GM18907 (cell line): ENCODE measurements at regions not wholly inside any gene's neighbourhood (a gene's known extent, or its start where the extent isn't known, plus 50 kb on each side); places are given as distances from the start of the nearest gene placed in this dataset.
"Not testable (repeated sequence)": the region's sequence is repeated elsewhere in the genome, so short reads cannot be mapped to it uniquely, and the experiment has no call there.

Experiments used
- ATAC-seq: cut with Tn5 transposase; IDR thresholded peaks from one replicate; pipeline ENCODE4 v1.9.1; 2021; ENCODE audit warnings: mild to moderate bottlenecking, moderate library complexity; ENCODE audit not compliant: unreplicated experiment

DNA sequence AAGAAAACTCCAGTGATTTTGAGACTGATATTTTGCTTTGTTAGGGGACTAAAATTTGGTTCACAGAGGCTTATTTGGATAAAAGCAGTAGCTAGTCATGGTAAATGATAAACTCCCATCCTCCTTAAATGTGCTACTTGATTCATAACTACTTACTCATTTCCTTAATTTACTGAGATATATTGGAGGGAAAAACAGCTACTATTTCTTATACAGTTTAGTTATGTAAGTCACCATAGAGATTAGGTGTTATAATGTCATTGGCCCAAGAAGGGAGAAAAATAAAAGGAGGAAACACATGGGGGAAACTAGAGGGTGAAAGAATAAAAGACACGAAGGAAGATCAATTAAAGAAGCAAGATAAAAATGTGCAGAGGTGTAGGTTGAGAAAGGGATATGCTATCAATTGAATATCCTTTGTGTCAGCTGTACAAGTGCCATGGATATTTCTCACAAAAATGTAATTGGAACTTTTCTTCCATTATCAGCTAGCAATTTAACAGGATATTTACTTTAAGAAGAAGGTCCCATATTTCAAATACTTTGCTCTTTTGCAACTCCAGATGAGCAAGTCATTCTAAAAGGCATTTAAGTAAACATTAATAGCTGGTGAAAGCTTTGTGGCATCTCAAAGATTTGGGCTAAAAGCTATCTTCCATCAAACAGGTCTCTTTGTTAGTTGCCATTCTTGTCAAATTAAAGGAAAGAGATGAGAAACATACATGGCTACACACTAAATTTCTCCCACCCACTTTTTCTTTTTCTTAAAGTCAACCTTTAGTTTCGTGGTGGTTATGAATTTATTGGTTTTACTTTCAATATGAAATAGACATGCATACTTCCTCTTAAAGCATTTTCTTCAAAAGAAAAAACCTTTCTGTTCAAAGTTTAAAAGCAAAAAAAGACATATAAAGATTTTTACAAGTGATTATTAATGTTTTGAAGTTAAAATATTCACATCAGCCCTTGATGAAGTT, 439.5 kb downstream of the CCER1 start:
- ATAC-seq: peak; percentile 98

GRCh38 chr12:90514325-90514724, 440.7 kb downstream of the CCER1 start:
- ATAC-seq: no peak

GRCh38 chr12:90512518-90512917, 442.5 kb downstream of the CCER1 start:
- ATAC-seq: no peak

GRCh38 chr12:90510948-90511347, 444.0 kb downstream of the CCER1 start:
- ATAC-seq: no peak

DNA sequence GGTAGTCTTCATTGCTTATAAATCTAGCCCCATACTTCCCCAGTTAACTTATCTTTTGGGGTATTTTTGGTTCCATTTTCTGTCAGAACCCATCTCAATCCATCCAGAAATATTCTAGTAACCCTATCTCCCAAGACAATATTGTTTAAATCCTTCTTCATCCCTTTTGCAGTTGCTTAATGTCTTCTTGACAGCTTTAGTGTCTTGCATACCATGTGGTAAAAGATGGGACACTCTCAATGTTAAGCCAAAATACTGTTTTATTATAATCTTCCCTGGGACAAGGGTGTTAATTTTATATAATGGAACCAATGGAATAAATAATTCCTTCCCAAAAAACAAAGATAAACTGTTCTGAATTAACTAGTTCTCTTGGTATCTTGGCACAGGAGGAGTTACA, 450.2 kb downstream of the CCER1 start:
- ATAC-seq: no peak

GRCh38 chr12:90502070-90502469, 452.9 kb downstream of the CCER1 start:
- ATAC-seq: no peak

DNA sequence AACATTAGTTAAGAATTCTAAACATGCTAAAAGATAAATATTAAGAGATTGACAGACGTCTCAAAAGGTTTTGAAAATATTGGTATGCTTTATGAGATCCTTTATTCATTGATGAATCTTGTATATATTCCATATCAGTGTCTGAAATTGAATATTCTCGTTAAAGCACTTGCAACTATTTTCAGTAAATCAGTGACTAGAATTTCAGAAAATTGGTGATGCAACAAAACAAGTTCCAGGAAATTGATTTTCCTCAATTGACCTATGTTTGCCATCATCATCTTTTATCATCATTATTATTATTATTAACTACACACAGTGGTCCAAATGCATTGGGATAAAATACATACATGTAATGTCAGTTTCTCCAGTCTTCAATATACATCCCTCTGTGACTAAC, 453.6 kb downstream of the CCER1 start:
- ATAC-seq: no peak

GRCh38 chr12:90499795-90500194, 455.2 kb downstream of the CCER1 start:
- no peak for ATAC-seq

GRCh38 chr12:90497923-90498545, 456.9 kb downstream of the CCER1 start:
- no peak for ATAC-seq

GRCh38 chr12:90490355-90490754, 464.6 kb downstream of the CCER1 start:
- ATAC-seq: no peak

DNA sequence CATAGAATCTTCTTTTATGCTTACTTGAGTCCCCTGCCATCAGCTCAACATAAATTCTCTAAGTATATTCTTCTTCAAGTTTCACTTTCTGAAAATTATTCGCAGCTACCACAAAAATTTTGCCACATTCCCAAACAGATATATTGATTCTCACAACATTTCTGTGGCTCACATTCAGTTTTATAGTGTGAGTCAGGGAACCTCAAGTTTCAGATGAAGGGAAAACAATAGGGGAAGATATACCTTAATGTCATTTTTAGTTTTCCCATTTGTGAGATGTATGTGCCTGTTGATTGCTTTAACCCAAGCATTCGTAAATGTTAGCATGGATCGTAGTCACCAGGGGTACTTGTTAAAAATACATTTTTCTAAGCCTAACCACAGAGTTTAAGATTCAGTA, 465.8 kb downstream of the CCER1 start:
- ATAC-seq: no peak

DNA sequence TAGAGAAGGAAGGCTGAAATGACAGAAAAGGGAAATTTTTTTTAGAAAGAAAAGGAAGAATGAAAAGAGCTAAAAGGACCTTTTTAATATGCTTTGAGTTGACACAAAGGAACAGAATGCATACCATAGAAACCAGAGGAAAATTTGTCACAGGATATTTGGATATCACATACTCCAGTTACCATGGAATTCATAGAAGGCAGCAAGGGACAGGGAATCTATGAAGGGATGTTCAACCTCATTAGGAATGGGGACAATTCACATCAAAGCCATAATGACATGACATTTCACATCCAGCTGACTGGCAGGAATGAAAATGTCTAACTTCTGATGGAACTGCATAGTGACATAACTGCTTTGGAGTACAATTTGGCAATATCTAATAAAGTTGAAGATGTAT, 469.4 kb downstream of the CCER1 start:
- ATAC-seq: no peak

DNA sequence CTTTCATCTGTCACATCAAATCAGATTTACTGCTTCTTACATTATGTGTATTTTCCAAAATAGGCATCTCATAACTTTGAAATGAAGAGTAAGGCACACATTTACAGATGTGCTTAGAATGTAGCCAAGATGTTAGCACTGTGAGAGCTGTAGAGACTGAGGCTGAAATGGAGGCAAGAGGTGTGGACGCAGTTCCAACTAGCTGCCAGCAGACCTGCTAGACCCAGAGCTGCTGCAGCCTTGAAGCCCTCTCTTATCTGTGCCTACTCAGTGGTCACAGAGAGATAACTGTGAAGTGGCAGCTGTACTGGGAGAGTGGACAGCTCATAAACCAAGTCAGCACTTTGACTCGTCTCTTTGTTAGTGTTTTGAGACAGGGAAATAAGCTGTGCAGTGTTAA, 470.9 kb downstream of the CCER1 start:
- ATAC-seq: no peak

DNA sequence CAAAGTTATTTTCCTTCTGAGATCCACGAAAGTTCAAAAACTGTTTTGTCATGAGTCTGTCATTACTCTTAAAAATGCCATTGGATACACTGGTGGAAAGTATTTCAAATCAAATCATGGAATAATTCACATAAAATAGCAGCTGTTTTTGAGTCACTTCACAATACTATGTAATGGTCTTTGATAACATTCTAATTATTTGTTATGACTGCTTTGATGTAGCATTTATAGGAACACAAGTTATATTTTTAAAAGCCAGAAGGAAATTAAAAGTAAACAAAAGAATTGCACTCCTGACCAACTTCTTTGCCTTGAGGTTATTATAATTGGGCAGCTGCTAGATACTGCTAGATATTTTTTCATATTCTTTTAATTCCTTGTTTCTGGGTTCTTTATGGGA, 473.2 kb downstream of the CCER1 start:
- no peak for ATAC-seq

DNA sequence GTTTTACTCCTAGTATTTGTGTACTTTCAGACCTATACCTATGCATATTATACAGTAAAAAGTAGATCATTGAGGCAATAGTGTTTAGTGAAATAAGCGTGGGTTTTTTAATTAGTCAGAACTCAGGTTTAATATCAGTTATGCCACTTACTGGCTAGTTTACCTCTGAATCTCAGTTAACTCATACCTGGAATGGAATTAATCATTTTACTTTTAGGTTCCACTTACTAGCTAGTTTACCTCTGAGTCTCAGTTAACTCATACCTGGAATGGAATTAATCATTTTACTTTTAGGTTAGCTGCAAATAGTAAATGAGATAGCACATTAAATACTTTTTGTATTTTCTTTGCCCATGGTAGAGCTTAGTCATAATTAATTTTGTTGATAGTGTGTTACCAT, 475.7 kb downstream of the CCER1 start:
- no peak for ATAC-seq

GRCh38 chr12:90473831-90474230, 481.1 kb downstream of the CCER1 start:
- no peak for ATAC-seq

GRCh38 chr12:90460681-90461080, 494.3 kb downstream of the CCER1 start:
- no peak for ATAC-seq

GRCh38 chr12:90456248-90456647, 498.7 kb downstream of the CCER1 start:
- ATAC-seq: no peak

DNA sequence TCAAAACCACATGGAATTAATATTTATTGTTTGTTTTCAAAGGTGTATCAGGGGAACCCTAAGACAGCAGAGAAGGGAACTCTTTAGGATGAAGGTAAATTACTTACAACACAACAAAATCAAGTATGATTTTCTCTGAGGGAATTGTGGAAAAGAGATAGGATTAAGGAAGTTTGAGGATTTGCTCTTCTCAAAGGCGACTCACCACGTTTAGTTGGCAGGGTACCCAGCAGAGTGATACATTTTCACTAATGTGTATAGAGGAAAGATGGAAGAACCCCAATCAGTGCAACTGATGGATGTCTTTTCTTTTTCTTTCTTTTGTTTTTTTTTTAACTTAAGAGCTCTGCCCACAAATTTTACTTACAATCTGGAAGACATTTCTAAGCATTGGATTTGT, 499.2 kb downstream of the CCER1 start:
- no peak for ATAC-seq

GRCh38 chr12:90449611-90450010, 505.4 kb downstream of the CCER1 start:
- ATAC-seq: no peak

DNA sequence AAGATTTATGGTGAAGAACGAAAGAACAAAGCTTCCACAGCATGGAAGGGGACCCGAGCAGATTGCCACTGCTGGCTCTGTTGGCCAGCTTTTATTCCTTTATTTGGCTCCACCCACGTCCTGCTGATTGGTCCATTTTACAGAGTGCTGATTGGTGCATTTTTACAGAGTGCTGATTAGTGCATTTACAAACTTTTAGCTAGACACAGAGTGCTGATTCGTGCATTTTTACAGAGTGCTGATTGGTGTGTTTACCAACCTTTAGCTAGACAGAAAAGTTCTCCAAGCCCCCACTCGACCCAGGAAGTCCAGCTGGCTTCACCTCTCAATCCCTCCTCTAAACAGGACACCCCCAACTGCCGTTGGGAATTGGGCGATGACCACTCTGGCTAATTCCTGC, 511.5 kb downstream of the CCER1 start:
- ATAC-seq: not testable (repeated sequence)

DNA sequence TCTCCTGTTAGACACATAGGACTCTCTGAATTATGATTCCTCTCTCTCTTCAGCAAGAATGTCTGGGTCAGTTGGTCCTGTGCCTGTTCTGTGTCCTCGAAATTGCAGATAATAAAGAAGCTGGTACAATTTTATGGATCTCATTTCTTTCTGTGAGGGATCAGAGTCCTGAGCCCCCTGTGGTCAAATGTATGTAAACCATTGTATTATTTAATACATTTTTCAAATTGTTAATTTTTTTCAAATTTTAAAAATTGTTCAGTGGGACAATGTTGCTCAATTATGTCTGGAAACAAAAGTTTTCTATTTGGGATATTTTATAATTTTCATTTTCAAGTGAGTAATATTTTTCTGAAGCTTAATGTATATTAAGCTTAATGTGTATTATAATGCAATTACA, 513.5 kb downstream of the CCER1 start:
- no peak for ATAC-seq
